ENCODE measurements at regions not wholly inside any gene's neighbourhood (a gene's known extent, or its start where the extent isn't known, plus 50 kb on each side); places are given as distances from the start of the nearest gene placed in this dataset.

- ChIA-PET POLR2A (no interaction called here), CTCF (no interaction called here)
- intact Hi-C loops (cut with micrococcal nuclease) (no loop called here), dilution Hi-C loops (cut with MboI; ENCODE audit: extremely low pct_ligation_motif_present, low sequenced_read_pairs) (no loop called here)
- Histone ChIP-seq H3K27ac (ENCODE audit: insufficient read depth, low read depth, low read length) (no peak overlapping the region), H3K36me3 (ENCODE audit: control insufficient read depth in 2 of 2, extremely low read depth in 1 of 2, insufficient read depth in 2 of 2, low read length in 2 of 2) (no peaks in the 10 kb centered on the region), H4K20me1 (replicated peaks; ENCODE audit: control insufficient read depth, extremely low read depth, insufficient read depth, low read length) (no peaks in the 10 kb centered on the region), H3K27me3 (ENCODE audit: control insufficient read depth in 2 of 2, insufficient read depth in 2 of 2, low read length in 2 of 2) (peaks cover 2% of the 10 kb centered on the region in 2 experiments), H3K9me3 (replicated peaks; ENCODE audit: control insufficient read depth, insufficient read depth, low read length) (no peaks in the 10 kb centered on the region), H3K9ac (replicated peaks; ENCODE audit: extremely low read depth, insufficient read depth, low read length) (no peak overlapping the region), H3K4me3 (replicated peaks in 1 of 3; ENCODE audit: insufficient read depth in 1 of 3, low read depth in 1 of 3, low read length in 3 of 3) (no peak overlapping the region), H3K9me1 (replicated peaks; ENCODE audit: control insufficient read depth, extremely low read depth, insufficient read depth, low read length) (no peaks in the 10 kb centered on the region), H3K4me1 (ENCODE audit: control insufficient read depth, extremely low read depth, insufficient read depth, low read length) (no peaks in the 10 kb centered on the region), H3K79me2 (ENCODE audit: control insufficient read depth, insufficient read depth, low read length) (no peaks in the 10 kb centered on the region), H3K4me2 (ENCODE audit: insufficient read depth, low read length) (no peak overlapping the region), H2AFZ (ENCODE audit: low read depth, low read length) (no peak overlapping the region)
- FAIRE-seq = no peak
- TF ChIP-seq FOS (IDR thresholded peaks at IDR 0.05; ENCODE audit: borderline replicate concordance, insufficient read depth, low read length) (no peak), JUN (IDR thresholded peaks at IDR 0.05; ENCODE audit: borderline replicate concordance, insufficient read depth, insufficient read length, low read depth) (no peak), GATA2 (IDR thresholded peaks at IDR 0.05; ENCODE audit: insufficient read depth, insufficient read length, low read depth, low read length) (no peak), EZH2 (IDR thresholded peaks at IDR 0.05; ENCODE audit: borderline replicate concordance, low read depth, low read length, severe bottlenecking) (no peak), MYC (IDR thresholded peaks at IDR 0.05; ENCODE audit: low read depth, low read length) (no peak), POLR2A (IDR thresholded peaks at IDR 0.05; ENCODE audit: low read depth, low read length) (no peak), CTCF (IDR thresholded peaks at IDR 0.05; ENCODE audit: extremely low read depth in 1 of 2, insufficient read depth in 1 of 2, low read depth in 1 of 2, low read length in 2 of 2) (no peak), POLR2AphosphoS5 (IDR thresholded peaks at IDR 0.05; ENCODE audit: insufficient read depth, low read depth, low read length) (no peak), MAX (IDR thresholded peaks at IDR 0.05; ENCODE audit: insufficient read depth, insufficient read length) (no peak)
- no peak for DNase-seq (ENCODE audit: low read depth, low spot score)
- no TSS peak for BruUV-seq (replicated peaks)
Measured at GRCh38 chr2:44098891-44099290, 69.8 kb upstream of the PPM1B start.
